ENCODE measurements at regions not wholly inside any gene's neighbourhood (a gene's known extent, or its start where the extent isn't known, plus 50 kb on each side); places are given as distances from the start of the nearest gene placed in this dataset.

GRCh38 chr1:221933814-221934213, 191.9 kb upstream of the DUSP10 start:
- TF ChIP-seq, protein P1, sequence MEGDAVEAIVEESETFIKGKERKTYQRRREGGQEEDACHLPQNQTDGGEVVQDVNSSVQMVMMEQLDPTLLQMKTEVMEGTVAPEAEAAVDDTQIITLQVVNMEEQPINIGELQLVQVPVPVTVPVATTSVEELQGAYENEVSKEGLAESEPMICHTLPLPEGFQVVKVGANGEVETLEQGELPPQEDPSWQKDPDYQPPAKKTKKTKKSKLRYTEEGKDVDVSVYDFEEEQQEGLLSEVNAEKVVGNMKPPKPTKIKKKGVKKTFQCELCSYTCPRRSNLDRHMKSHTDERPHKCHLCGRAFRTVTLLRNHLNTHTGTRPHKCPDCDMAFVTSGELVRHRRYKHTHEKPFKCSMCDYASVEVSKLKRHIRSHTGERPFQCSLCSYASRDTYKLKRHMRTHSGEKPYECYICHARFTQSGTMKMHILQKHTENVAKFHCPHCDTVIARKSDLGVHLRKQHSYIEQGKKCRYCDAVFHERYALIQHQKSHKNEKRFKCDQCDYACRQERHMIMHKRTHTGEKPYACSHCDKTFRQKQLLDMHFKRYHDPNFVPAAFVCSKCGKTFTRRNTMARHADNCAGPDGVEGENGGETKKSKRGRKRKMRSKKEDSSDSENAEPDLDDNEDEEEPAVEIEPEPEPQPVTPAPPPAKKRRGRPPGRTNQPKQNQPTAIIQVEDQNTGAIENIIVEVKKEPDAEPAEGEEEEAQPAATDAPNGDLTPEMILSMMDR (IDR thresholded peaks at IDR 0.05), result no peak
- TF ChIP-seq POLR2A (IDR thresholded peaks at IDR 0.05), result no peak
